ENCODE measurements at regions not wholly inside any gene's neighbourhood (a gene's known extent, or its start where the extent isn't known, plus 50 kb on each side); places are given as distances from the start of the nearest gene placed in this dataset.

- DNase-seq = no peak
- TF ChIP-seq CTCF (IDR thresholded peaks at IDR 0.05) = no peak
- no peaks in the 10 kb centered on the region for H3K27me3 ChIP-seq
- H3K36me3 ChIP-seq = no peaks in the 10 kb centered on the region
- no peaks in the 10 kb centered on the region for H3K9me3 ChIP-seq
- H3K27ac ChIP-seq = no peak overlapping the region
- H3K4me3 ChIP-seq = no peak overlapping the region
- H3K4me1 ChIP-seq = no peaks in the 10 kb centered on the region
- intact Hi-C loops (cut with DNase I; ENCODE audit: low total_unique reads) = no loop called here
Observed at GRCh38 chr2:122643725-122644329, 888.4 kb downstream of the TSN start.

DNA sequence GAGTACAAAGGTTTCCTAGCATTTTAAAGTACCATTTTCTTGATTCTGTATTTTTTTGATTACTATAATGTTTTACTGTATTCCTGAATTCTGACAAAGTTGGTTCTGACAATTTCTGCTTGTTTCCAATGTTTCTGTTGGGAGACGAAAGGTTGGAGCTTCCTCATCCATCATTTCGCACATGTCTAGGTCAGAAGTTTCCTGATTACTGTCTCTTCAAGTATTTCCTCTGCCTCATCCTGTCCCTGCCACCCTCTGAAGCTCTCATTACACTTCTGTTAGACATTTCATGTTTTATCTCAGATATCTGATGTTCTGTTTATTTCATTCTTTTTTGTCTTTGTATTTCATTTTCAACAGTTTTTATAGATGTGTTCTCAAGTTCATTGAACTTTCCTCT, 895.8 kb downstream of the TSN start:
- Histone ChIP-seq H3K4me3 (no peak overlapping the region), H3K4me1 (no peaks in the 10 kb centered on the region), H3K9me3 (no peaks in the 10 kb centered on the region), H3K27ac (no peak overlapping the region), H3K36me3 (no peaks in the 10 kb centered on the region), H3K27me3 (no peaks in the 10 kb centered on the region)
- intact Hi-C loops (cut with DNase I; ENCODE audit: low total_unique reads) = no loop called here
- no peak for TF ChIP-seq CTCF (IDR thresholded peaks at IDR 0.05)
- no peak for DNase-seq

DNA sequence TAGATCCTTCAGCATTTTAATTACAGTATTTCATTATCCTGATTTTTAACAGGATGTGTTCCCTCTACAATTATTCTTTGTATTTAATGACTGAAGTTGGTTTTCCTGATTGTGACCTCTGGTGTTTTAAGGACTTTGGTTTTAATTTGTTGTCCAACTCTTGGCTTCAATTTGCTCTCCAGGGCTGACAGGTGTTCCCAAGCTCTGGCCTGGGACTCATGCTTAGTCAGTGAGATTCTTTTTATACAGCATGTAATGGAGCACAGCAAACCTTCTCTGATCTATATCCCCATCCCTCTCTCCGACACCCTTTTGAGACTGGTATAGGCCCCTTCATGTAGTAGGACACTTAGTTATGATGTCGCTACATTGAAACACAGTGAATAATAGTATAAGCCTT, 896.3 kb downstream of the TSN start:
- intact Hi-C loops (cut with DNase I; ENCODE audit: low total_unique reads) = no loop called here
- Histone ChIP-seq H3K9me3 (no peaks in the 10 kb centered on the region), H3K36me3 (no peaks in the 10 kb centered on the region), H3K27me3 (no peaks in the 10 kb centered on the region), H3K4me3 (no peak overlapping the region), H3K4me1 (no peaks in the 10 kb centered on the region), H3K27ac (no peak overlapping the region)
- no peak for TF ChIP-seq CTCF (IDR thresholded peaks at IDR 0.05)
- DNase-seq = no peak

DNA sequence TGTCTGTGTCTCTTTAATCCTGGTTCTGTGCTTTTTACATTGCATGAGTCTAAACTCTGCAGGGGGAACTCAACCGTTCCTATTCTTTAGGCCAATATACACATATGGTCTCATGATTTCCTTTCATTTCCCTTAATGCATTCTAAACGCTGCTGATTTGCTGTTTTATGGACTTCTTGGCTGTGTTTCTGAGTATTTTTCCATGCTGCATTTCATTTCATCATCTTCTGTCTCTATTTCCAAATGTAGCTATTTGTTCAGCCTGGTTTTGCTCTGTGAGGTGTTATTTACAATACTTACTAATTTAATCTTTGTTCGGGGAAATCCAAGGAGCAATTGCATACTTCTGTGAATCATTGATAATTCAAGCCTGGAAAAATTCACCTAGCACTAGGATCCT, 897.2 kb downstream of the TSN start:
- H3K36me3 ChIP-seq = no peaks in the 10 kb centered on the region
- H3K4me1 ChIP-seq = no peaks in the 10 kb centered on the region
- H3K27ac ChIP-seq = no peak overlapping the region
- no peaks in the 10 kb centered on the region for H3K27me3 ChIP-seq
- no peak overlapping the region for H3K4me3 ChIP-seq
- DNase-seq = no peak
- no peak for TF ChIP-seq CTCF (IDR thresholded peaks at IDR 0.05)
- no peaks in the 10 kb centered on the region for H3K9me3 ChIP-seq
- intact Hi-C loops (cut with DNase I; ENCODE audit: low total_unique reads) = no loop called here

- Histone ChIP-seq H3K4me1 (no peaks in the 10 kb centered on the region), H3K36me3 (no peaks in the 10 kb centered on the region), H3K4me3 (no peak overlapping the region), H3K27ac (no peak overlapping the region), H3K9me3 (no peaks in the 10 kb centered on the region), H3K27me3 (no peaks in the 10 kb centered on the region)
- no peak for TF ChIP-seq CTCF (IDR thresholded peaks at IDR 0.05)
- no peak for DNase-seq
- intact Hi-C loops (cut with DNase I; ENCODE audit: low total_unique reads) = no loop called here
Observed at GRCh38 chr2:122656403-122656802, 901.0 kb downstream of the TSN start.
